HG03432 (cell line): ENCODE measurements at regions not wholly inside any gene's neighbourhood (a gene's known extent, or its start where the extent isn't known, plus 50 kb on each side); places are given as distances from the start of the nearest gene placed in this dataset.
A peak's percentile ranks its signal among the peaks of the same experiment; 100 is the strongest.
"Not testable (repeated sequence)": the region's sequence is repeated elsewhere in the genome, so short reads cannot be mapped to it uniquely, and the experiment has no call there.

Experiments used
- ATAC-seq: cut with Tn5 transposase; IDR thresholded peaks from one replicate; pipeline ENCODE4 v1.9.1; 2021; ENCODE audit warnings: mild to moderate bottlenecking, moderate library complexity; ENCODE audit not compliant: unreplicated experiment

GRCh38 chr6:9851006-9851405, 563.9 kb downstream of the TFAP2A start:
- no peak for ATAC-seq

GRCh38 chr6:9848094-9848493, 566.8 kb downstream of the TFAP2A start:
- ATAC-seq = no peak

GRCh38 chr6:9841886-9842725, 572.8 kb downstream of the TFAP2A start:
- ATAC-seq = no peak

- no peak for ATAC-seq
These were observed 580.6 kb downstream of the TFAP2A start for GRCh38 chr6:9834233-9834632.

- no peak for ATAC-seq
These were observed 583.1 kb downstream of the TFAP2A start for GRCh38 chr6:9831783-9832182.

- ATAC-seq = no peak
These were observed 584.1 kb downstream of the TFAP2A start for GRCh38 chr6:9830808-9831207.

GRCh38 chr6:9825526-9825925, 589.3 kb downstream of the TFAP2A start:
- no peak for ATAC-seq

GRCh38 chr6:9810727-9811126, 604.1 kb downstream of the TFAP2A start:
- ATAC-seq = not testable (repeated sequence)

- no peak for ATAC-seq
These were observed 604.6 kb downstream of the TFAP2A start for GRCh38 chr6:9810286-9810685.

GRCh38 chr6:9806195-9806594, 608.7 kb downstream of the TFAP2A start:
- no peak for ATAC-seq

- ATAC-seq = no peak
These were observed 613.6 kb downstream of the TFAP2A start for GRCh38 chr6:9801249-9801754.

GRCh38 chr6:9799582-9799981, 615.3 kb downstream of the TFAP2A start:
- ATAC-seq = no peak

GRCh38 chr6:9796827-9797226, 618.0 kb downstream of the TFAP2A start:
- no peak for ATAC-seq

- no peak for ATAC-seq
These were observed 619.0 kb downstream of the TFAP2A start for GRCh38 chr6:9795880-9796279.

- ATAC-seq = no peak
These were observed 625.7 kb downstream of the TFAP2A start for GRCh38 chr6:9789201-9789600.

- no peak for ATAC-seq
These were observed 630.1 kb downstream of the TFAP2A start for GRCh38 chr6:9784786-9785185.

- ATAC-seq = peak; percentile 51
These were observed 631.3 kb downstream of the TFAP2A start for GRCh38 chr6:9783567-9783966.

- peak; percentile 89 for ATAC-seq
These were observed 648.5 kb downstream of the TFAP2A start for GRCh38 chr6:9766240-9766915.

- ATAC-seq = no peak
These were observed 653.7 kb downstream of the TFAP2A start for GRCh38 chr6:9761220-9761619.

- ATAC-seq = no peak
These were observed 660.4 kb downstream of the TFAP2A start for GRCh38 chr6:9754515-9754914.

GRCh38 chr6:9745966-9746365, 668.9 kb downstream of the TFAP2A start:
- no peak for ATAC-seq

GRCh38 chr6:9745476-9745875, 669.4 kb downstream of the TFAP2A start:
- ATAC-seq = no peak
